Endothelial cell of umbilical vein (primary cell): ENCODE measurements at regions not wholly inside any gene's neighbourhood (a gene's known extent, or its start where the extent isn't known, plus 50 kb on each side); places are given as distances from the start of the nearest gene placed in this dataset.

Experiments used
- BruUV-seq: library from RNA; stranded (reverse); fragments of 400-500 nt; replicated peaks from 2 replicates; lab custom pipeline; 2021; lab: Mats Ljungman, UMichigan
- CTCF ChIA-PET: fragments of 300-600, 350-600 bp; sonication (Branson Sonifier 250); formaldehyde crosslinking; loops from one replicate; lab custom pipeline; 2021; ENCODE audit warnings: antibody characterized with exemption, inconsistent platforms; lab: Charles Lee
- POLR2A ChIA-PET: fragments of 300-600, 350-600 bp; sonication (Branson Sonifier 250); formaldehyde crosslinking; loops from one replicate; lab custom pipeline; 2021; ENCODE audit warnings: antibody characterized with exemption, inconsistent platforms; lab: Charles Lee
- DNase-seq: peaks from one replicate; pipeline ENCODE4 v3.0.0-alpha.2; 2011; ENCODE audit warnings: low read depth, low spot score
- FAIRE-seq: peaks from 2 replicates; lab custom pipeline; 2011; peaks lifted over from hg19 to GRCh38; lab: Jason Lieb, UNC
- H2AFZ ChIP-seq: 2 replicates; pipeline ENCODE4 v1.6.0; 2012; ENCODE audit warnings: low read depth, low read length, control low read depth, inconsistent platforms
- H3K27ac ChIP-seq: 2 replicates; pipeline ENCODE4 v1.5.1; 2011; ENCODE audit warnings: low read depth, mild to moderate bottlenecking, control low read depth, low read length, moderate library complexity; ENCODE audit not compliant: insufficient read depth
- H3K27me3 ChIP-seq, 2 experiments: 2 replicates each; pipeline versions ENCODE4 v1.6.0 to v1.6.1; 2011; ENCODE audit warnings: low read length in 2 of 2, mixed read lengths in 1 of 2; ENCODE audit not compliant: control insufficient read depth in 2 of 2, insufficient read depth in 2 of 2
- H3K36me3 ChIP-seq, 2 experiments: 2 replicates in 1 of 2; 3 replicates in 1 of 2; pipeline ENCODE4 v1.5.1; 2011; ENCODE audit warnings: low read length in 2 of 2, mild to moderate bottlenecking in 1 of 2, moderate library complexity in 1 of 2; ENCODE audit not compliant: control insufficient read depth in 2 of 2, insufficient read depth in 2 of 2; ENCODE audit errors: extremely low read depth in 1 of 2
- H3K4me1 ChIP-seq: 3 replicates; pipeline ENCODE4 v1.5.1; 2011; ENCODE audit warnings: mild to moderate bottlenecking, low read length; ENCODE audit not compliant: control insufficient read depth, insufficient read depth; ENCODE audit errors: extremely low read depth
- H3K4me2 ChIP-seq: 2 replicates; pipeline ENCODE4 v1.6.1; 2011; ENCODE audit warnings: low read length, control low read depth, mixed read lengths; ENCODE audit not compliant: insufficient read depth
- H3K4me3 ChIP-seq, 3 experiments: fragments of 200-600 bp in 1 of 3; sonication (generic), shearing (Covaris generic) in 1 of 3; replicated peaks in 1 of 3; 2 replicates each; pipeline ENCODE4 v1.5.1; 2011 to 2016; ENCODE audit warnings: control low read depth in 3 of 3, low read length in 3 of 3, mild to moderate bottlenecking in 2 of 3, inconsistent platforms in 1 of 3, low read depth in 1 of 3, moderate library complexity in 1 of 3; ENCODE audit not compliant: insufficient read depth in 1 of 3
- H3K79me2 ChIP-seq: 2 replicates; pipeline ENCODE4 v1.6.0; 2012; ENCODE audit warnings: low read length, inconsistent platforms; ENCODE audit not compliant: control insufficient read depth, insufficient read depth
- H3K9ac ChIP-seq: replicated peaks from 2 replicates; pipeline ENCODE3; 2011; ENCODE audit warnings: low read length, control low read depth; ENCODE audit not compliant: insufficient read depth; ENCODE audit errors: extremely low read depth
- H3K9me1 ChIP-seq: replicated peaks from 3 replicates; pipeline ENCODE4 v1.6.0; 2011; ENCODE audit warnings: mild to moderate bottlenecking, low read length; ENCODE audit not compliant: control insufficient read depth, insufficient read depth; ENCODE audit errors: extremely low read depth
- H3K9me3 ChIP-seq: replicated peaks from 2 replicates; pipeline ENCODE4 v1.5.1; 2012; ENCODE audit warnings: low read length, inconsistent platforms; ENCODE audit not compliant: control insufficient read depth, insufficient read depth
- H4K20me1 ChIP-seq: replicated peaks from 2 replicates; pipeline ENCODE3; 2011; ENCODE audit warnings: mild to moderate bottlenecking, low read length; ENCODE audit not compliant: control insufficient read depth, insufficient read depth; ENCODE audit errors: extremely low read depth
- EZH2 ChIP-seq: IDR thresholded peaks from 2 replicates; pipeline ENCODE4 v1.6.1; 2012; ENCODE audit warnings: borderline replicate concordance, low read depth, mild to moderate bottlenecking, moderate library complexity, low read length, inconsistent platforms; ENCODE audit not compliant: severe bottlenecking
- FOS ChIP-seq: IDR thresholded peaks from 2 replicates; pipeline ENCODE4 v1.6.1; 2011; ENCODE audit warnings: mild to moderate bottlenecking, low read length, moderate library complexity, borderline replicate concordance; ENCODE audit not compliant: insufficient read depth
- GATA2 ChIP-seq: IDR thresholded peaks from 2 replicates; pipeline ENCODE4 v1.7.0; 2011; ENCODE audit warnings: low read depth, mild to moderate bottlenecking, moderate library complexity, mixed read lengths, low read length; ENCODE audit not compliant: insufficient read length, insufficient read depth
- JUN ChIP-seq: IDR thresholded peaks from 2 replicates; pipeline ENCODE4 v1.6.1; 2011; ENCODE audit warnings: borderline replicate concordance, low read depth; ENCODE audit not compliant: insufficient read length, insufficient read depth
- MAX ChIP-seq: IDR thresholded peaks from 2 replicates; pipeline ENCODE4 v1.6.1; 2011; ENCODE audit not compliant: insufficient read depth, insufficient read length
- MYC ChIP-seq: IDR thresholded peaks from one replicate; pipeline ENCODE4 v1.6.1; 2011; ENCODE audit warnings: mild to moderate bottlenecking, low read depth, low read length
- POLR2A ChIP-seq: IDR thresholded peaks from 2 replicates; pipeline ENCODE4 v1.6.1; 2012; ENCODE audit warnings: low read depth, mild to moderate bottlenecking, control low read depth, low read length
- POLR2AphosphoS5 ChIP-seq: IDR thresholded peaks from 2 replicates; pipeline ENCODE4 v1.6.1; 2012; ENCODE audit warnings: low read depth, mild to moderate bottlenecking, control low read depth, low read length, moderate library complexity; ENCODE audit not compliant: insufficient read depth
- dilution Hi-C: fragments of 300-500 bp; cut with MboI; formaldehyde crosslinking; loops from one replicate; pipeline ENCODE4 v1.15.0; 2019; ENCODE audit warnings: low sequenced_read_pairs; ENCODE audit not compliant: extremely low pct_ligation_motif_present
- intact Hi-C: fragments of 100-400 bp; cut with micrococcal nuclease; formaldehyde crosslinking; loops from one replicate; pipeline ENCODE4 v1.10.0; 2022
- TF ChIP-seq, protein P1 (sequence below), 2 donors: IDR thresholded peaks; 1 replicate in 1 of 2; 2 replicates in 1 of 2; pipeline ENCODE4 v1.5.1; 2011; ENCODE audit warnings: low read length in 2 of 2, mild to moderate bottlenecking in 2 of 2, moderate library complexity in 2 of 2, control low read depth in 1 of 2, inconsistent platforms in 1 of 2, low read depth in 1 of 2; ENCODE audit not compliant: insufficient read depth in 1 of 2; ENCODE audit errors: extremely low read depth in 1 of 2

- no peak for DNase-seq
- no peak for TF ChIP-seq EZH2
- TF ChIP-seq, protein P1, sequence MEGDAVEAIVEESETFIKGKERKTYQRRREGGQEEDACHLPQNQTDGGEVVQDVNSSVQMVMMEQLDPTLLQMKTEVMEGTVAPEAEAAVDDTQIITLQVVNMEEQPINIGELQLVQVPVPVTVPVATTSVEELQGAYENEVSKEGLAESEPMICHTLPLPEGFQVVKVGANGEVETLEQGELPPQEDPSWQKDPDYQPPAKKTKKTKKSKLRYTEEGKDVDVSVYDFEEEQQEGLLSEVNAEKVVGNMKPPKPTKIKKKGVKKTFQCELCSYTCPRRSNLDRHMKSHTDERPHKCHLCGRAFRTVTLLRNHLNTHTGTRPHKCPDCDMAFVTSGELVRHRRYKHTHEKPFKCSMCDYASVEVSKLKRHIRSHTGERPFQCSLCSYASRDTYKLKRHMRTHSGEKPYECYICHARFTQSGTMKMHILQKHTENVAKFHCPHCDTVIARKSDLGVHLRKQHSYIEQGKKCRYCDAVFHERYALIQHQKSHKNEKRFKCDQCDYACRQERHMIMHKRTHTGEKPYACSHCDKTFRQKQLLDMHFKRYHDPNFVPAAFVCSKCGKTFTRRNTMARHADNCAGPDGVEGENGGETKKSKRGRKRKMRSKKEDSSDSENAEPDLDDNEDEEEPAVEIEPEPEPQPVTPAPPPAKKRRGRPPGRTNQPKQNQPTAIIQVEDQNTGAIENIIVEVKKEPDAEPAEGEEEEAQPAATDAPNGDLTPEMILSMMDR (IDR thresholded peaks at IDR 0.05; ENCODE audit: extremely low read depth in 1 of 2, insufficient read depth in 1 of 2, low read depth in 1 of 2, low read length in 2 of 2) = no peak
- no peak for TF ChIP-seq POLR2A
- TF ChIP-seq MYC = no peak
- TF ChIP-seq GATA2 = no peak
- no peak for TF ChIP-seq JUN
- no peak for TF ChIP-seq FOS
- no peak for TF ChIP-seq POLR2AphosphoS5
- TF ChIP-seq MAX = no peak
- no peaks in the 10 kb centered on the region for H3K27me3 ChIP-seq
Measured at GRCh38 chr14:48251290-48251689, 575.9 kb upstream of the MDGA2 start.

More at GRCh38 chr14:48251290-48251689, 575.9 kb upstream of the MDGA2 start:
- ChIA-PET POLR2A (no interaction called here), CTCF (no interaction called here)
- Histone ChIP-seq H3K4me2 (no peak overlapping the region), H2AFZ (no peak overlapping the region), H3K27ac (no peak overlapping the region), H3K9me3 (no peaks in the 10 kb centered on the region), H3K9me1 (no peaks in the 10 kb centered on the region), H3K4me1 (no peaks in the 10 kb centered on the region), H3K9ac (no peak overlapping the region), H4K20me1 (no peaks in the 10 kb centered on the region), H3K4me3 (no peak overlapping the region), H3K36me3 (no peaks in the 10 kb centered on the region), H3K79me2 (no peaks in the 10 kb centered on the region)
- dilution Hi-C loops = no loop called here
- intact Hi-C loops = no loop called here
- BruUV-seq = no TSS peak
- no peak for FAIRE-seq
